BJ (cell line): ENCODE measurements at regions not wholly inside any gene's neighbourhood (a gene's known extent, or its start where the extent isn't known, plus 50 kb on each side); places are given as distances from the start of the nearest gene placed in this dataset.

Experiments
- CTCF ChIA-PET: fragments of 350-600 bp; formaldehyde crosslinking; extraction: SDS; loops from one replicate; lab custom pipeline; 2021; ENCODE audit warnings: antibody characterized with exemption, inconsistent platforms; lab: Yijun Ruan, JAX
- POLR2A ChIA-PET: fragments of 300-600 bp; sonication (Branson Sonifier 250); formaldehyde crosslinking; extraction: SDS; loops from one replicate; lab custom pipeline; 2021; ENCODE audit warnings: antibody characterized with exemption; lab: Charles Lee
- DNase-seq: peaks from one replicate; pipeline ENCODE4 v3.0.0-alpha.2; 2011; ENCODE audit warnings: low read depth
- H3K27me3 ChIP-seq: 2 replicates; pipeline ENCODE4 v1.6.0; 2011; ENCODE audit warnings: low read length; ENCODE audit not compliant: control insufficient read depth, insufficient read depth
- H3K36me3 ChIP-seq: 2 replicates; pipeline ENCODE4 v1.5.1; 2011; ENCODE audit warnings: low read length; ENCODE audit not compliant: control insufficient read depth, insufficient read depth
- H3K4me3 ChIP-seq: 2 replicates; pipeline ENCODE4 v1.5.1; 2011; ENCODE audit warnings: low read depth, mild to moderate bottlenecking, control low read depth, low read length
- TF ChIP-seq, protein P1 (sequence below): IDR thresholded peaks from 2 replicates; pipeline ENCODE4 v1.5.1; 2011; ENCODE audit warnings: low read depth, mild to moderate bottlenecking, control low read depth, inconsistent platforms, low read length, moderate library complexity; ENCODE audit not compliant: insufficient read depth

DNA sequence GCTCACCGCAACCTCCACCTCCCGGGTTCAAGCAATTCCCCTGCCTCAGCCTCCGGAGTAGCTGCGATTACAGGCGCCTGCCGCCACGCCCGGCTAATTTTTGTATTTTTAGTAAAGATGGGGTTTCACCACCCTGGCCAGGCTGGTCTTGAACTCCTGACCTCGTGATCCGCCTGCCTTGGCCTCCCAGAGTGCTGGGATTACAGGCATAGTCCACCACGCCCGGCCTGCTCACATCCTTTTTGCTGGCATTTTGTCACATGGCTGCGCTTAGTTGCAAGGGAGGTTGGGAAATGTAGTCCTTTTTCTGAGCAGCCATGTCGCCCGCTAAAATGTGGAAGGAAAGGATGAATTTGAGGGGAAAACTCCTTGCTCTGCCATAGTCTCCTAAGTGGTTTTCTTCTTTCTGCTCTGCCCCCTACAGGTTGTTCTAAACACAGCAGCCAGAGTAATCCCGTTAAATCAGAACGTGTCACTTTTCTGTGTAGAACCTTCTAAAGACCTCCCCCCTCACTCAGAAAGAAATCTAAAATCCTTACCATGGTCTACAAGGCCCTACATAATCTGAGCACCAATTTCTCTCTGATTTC is 57.8 kb upstream of the HSPA9 start:
- no peaks in the 10 kb centered on the region for H3K36me3 ChIP-seq
- H3K4me3 ChIP-seq, result no peak overlapping the region
- CTCF ChIA-PET, result interaction anchor here (0.6 kb wide), 1 partner anchor 10 kb away, joined by 4 read pairs; no protein-coding TSS in a partner anchor
- no peaks in the 10 kb centered on the region; the same call in 1 of the 2 replicates for H3K27me3 ChIP-seq
- DNase-seq, result no peak
- TF ChIP-seq, protein P1, sequence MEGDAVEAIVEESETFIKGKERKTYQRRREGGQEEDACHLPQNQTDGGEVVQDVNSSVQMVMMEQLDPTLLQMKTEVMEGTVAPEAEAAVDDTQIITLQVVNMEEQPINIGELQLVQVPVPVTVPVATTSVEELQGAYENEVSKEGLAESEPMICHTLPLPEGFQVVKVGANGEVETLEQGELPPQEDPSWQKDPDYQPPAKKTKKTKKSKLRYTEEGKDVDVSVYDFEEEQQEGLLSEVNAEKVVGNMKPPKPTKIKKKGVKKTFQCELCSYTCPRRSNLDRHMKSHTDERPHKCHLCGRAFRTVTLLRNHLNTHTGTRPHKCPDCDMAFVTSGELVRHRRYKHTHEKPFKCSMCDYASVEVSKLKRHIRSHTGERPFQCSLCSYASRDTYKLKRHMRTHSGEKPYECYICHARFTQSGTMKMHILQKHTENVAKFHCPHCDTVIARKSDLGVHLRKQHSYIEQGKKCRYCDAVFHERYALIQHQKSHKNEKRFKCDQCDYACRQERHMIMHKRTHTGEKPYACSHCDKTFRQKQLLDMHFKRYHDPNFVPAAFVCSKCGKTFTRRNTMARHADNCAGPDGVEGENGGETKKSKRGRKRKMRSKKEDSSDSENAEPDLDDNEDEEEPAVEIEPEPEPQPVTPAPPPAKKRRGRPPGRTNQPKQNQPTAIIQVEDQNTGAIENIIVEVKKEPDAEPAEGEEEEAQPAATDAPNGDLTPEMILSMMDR, result peak; percentile 41
- POLR2A ChIA-PET, result no interaction called here

DNA sequence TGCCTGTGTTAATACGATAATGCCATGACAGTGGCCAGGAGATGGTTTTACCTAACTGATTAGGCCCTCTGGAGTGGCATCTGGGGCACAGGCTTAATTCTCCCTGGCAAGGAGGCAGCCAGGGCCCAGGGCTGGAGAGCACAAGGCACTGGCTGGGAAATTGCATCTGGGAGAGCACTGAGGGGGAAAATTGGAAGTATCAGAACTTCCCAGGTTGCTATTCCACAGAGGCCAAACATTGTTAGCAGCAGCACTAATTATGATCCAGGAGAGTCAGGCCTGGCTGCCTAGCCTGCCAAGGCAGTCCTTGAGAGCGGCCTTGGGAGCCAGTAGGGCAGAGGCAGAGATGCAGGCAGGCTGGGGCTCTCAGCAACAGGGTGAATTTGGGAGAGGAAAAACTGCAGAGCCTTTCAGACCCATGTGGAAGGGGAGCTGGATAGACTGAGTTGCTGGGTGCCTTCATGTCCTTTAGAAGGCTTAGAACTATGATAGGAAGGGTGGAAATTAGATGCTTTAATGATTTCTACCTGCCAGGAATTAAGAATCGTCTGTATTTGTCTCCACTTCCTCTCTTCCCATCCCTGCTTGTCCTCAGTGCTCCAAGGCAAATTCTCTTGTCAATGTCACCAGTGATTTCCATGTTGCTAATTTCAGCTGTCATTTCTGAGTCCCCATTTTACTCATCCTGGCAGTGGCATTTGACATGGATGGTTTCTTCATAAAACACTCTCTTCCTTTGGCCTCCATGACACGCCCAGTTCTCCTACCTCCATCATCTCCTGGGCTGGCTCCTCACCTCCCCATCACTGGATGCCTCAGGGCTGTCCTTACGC is 56.1 kb upstream of the HSPA9 start:
- no peak for DNase-seq
- H3K4me3 ChIP-seq, result no peak overlapping the region
- no peaks in the 10 kb centered on the region for H3K36me3 ChIP-seq
- H3K27me3 ChIP-seq, result no peaks in the 10 kb centered on the region
- ChIA-PET CTCF (interaction anchor here (0.6 to 1.3 kb wide), 2 partner anchors 10 to 44 kb away, joined by 3 to 4 read pairs; no protein-coding TSS in a partner anchor), POLR2A (no interaction called here)
- TF ChIP-seq, protein P1, result no peak

DNA sequence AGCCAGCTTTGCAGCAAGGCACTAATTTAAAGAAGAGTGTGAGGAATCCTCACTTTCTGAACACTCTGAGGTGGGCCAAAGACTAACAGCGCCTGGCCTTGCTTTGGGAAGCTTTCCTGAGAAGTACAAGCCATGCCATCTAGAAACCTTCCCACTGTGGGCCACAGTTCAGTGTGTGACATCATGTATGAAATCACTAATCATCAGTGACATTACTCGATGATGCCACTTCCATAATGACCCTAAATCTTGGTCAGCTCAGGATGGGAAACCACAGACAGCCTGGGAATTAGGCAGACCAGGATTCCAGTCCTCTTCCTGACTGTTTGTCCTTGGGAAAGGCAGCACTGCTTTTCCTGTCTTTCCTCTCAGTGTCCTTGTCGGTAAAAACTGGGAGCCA is 54.2 kb upstream of the HSPA9 start:
- POLR2A ChIA-PET, result no interaction called here
- TF ChIP-seq, protein P1, result no peak
- Histone ChIP-seq H3K27me3 (no peaks in the 10 kb centered on the region), H3K36me3 (no peaks in the 10 kb centered on the region), H3K4me3 (no peak overlapping the region)
- CTCF ChIA-PET, result interaction anchor here (0.9 kb wide), 2 partner anchors 12 to 19 kb away, joined by 3 to 6 read pairs; no protein-coding TSS in a partner anchor
- DNase-seq, result no peak

DNA sequence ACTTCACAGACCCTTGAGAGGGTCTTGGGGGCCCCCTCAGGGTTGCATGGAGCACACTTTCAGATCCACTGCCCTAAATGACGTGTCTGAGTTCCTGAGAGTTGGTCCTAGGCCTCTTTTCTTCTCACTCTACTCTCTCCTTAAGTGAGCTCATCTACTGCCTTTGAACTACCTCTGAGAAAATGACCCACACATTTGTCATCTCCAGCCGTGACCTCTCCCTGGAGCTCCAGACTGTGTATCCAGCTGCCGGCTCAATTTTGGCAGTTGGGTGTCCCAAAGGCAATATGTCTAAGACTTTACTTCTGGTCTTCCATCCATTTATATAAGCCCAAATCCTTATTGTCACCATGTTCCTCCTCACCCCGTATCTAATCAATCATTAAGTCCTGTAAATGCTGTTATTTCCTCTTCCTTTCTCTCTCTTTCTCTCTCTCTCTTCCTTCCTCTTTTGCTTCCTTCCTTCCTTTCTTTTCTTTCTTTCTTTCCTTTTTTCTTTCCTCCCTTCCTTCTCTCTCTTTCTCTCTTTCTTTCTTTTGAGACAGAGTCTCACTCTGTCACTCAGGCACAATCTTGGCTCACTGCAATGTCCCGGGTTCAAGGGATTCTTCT is 51.2 kb upstream of the HSPA9 start:
- ChIA-PET POLR2A (no interaction called here), CTCF (no interaction called here)
- Histone ChIP-seq H3K27me3 (no peaks in the 10 kb centered on the region), H3K4me3 (no peak overlapping the region), H3K36me3 (no peaks in the 10 kb centered on the region)
- no peak for DNase-seq
- TF ChIP-seq, protein P1, result no peak

DNA sequence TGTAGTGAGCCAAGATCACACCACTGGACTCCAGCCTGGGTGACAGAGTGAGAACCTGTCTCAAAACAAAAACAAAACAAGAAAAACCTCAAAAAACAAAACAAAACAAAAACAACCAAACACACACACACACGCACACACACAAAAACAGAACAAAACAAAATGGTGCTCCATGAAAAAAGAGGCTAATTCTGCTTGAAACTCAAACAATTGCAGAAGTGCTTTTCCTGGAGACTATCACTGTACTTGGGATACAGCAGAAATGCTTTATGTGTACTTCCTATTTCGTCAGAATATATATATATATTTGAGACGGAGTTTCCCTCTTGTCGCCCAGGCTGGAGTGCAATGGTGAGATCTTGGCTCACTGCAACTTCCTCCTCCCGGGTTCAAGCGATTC is 49.9 kb upstream of the HSPA9 start:
- ChIA-PET POLR2A (no interaction called here), CTCF (no interaction called here)
- Histone ChIP-seq H3K4me3 (no peak overlapping the region), H3K36me3 (no peaks in the 10 kb centered on the region), H3K27me3 (no peaks in the 10 kb centered on the region)
- TF ChIP-seq, protein P1, result no peak
- DNase-seq, result no peak
